GM10248 (cell line): ENCODE measurements at regions not wholly inside any gene's neighbourhood (a gene's known extent, or its start where the extent isn't known, plus 50 kb on each side); places are given as distances from the start of the nearest gene placed in this dataset.

Source experiments
- CTCF ChIA-PET: fragments of 300-600 bp; sonication (Branson Sonifier 250); formaldehyde crosslinking; extraction: SDS; loops from one replicate; lab custom pipeline; 2021; ENCODE audit warnings: antibody characterized with exemption; lab: Yijun Ruan, JAX
- POLR2A ChIA-PET: fragments of 350-650 bp; sonication (Branson Sonifier 250); formaldehyde crosslinking; extraction: SDS; loops from one replicate; lab custom pipeline; 2020; ENCODE audit warnings: antibody characterized with exemption; lab: Yijun Ruan, JAX
- DNase-seq: peaks from one replicate; pipeline ENCODE4 v3.0.0; 2012; ENCODE audit errors: extremely low spot score
- CTCF ChIP-seq: IDR thresholded peaks from 2 replicates; pipeline ENCODE4 v1.5.1; 2012; ENCODE audit warnings: mild to moderate bottlenecking, low read depth; ENCODE audit errors: extremely low read depth, missing control alignments, control extremely low read depth

DNA sequence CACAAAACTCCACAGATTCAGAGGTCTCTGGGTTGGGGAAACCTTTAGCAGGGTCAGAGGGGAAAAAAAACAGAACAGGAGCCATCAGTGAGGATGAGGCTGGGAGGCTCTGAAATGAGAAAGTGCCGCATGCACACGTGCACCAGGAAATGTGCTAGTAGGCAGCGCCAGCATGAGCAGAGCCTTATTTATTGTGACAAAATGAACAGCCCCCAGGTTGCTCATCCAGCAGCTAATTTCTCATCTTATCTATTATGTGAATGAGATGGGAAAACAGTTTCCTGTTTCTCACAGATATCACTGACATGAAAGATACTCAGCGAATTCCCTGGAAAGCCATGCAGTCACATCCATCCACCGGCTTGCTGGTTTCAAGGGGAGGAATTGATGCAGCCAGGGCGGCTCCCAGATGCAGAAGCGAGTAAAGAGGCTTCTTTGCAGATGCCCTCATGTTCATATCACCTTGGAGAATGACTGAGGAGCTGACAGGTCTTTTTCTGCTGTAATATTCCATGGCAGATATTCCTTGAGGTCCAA, 176.1 kb downstream of the MBOAT1 start:
- ChIA-PET CTCF (no interaction called here), POLR2A (no interaction called here)
- no peak for DNase-seq
- TF ChIP-seq CTCF: no peak

GRCh38 chr6:20038410-20039204, 173.7 kb downstream of the MBOAT1 start:
- POLR2A ChIA-PET: no interaction called here
- CTCF ChIA-PET: no interaction called here
- no peak for DNase-seq
- no peak for TF ChIP-seq CTCF

DNA sequence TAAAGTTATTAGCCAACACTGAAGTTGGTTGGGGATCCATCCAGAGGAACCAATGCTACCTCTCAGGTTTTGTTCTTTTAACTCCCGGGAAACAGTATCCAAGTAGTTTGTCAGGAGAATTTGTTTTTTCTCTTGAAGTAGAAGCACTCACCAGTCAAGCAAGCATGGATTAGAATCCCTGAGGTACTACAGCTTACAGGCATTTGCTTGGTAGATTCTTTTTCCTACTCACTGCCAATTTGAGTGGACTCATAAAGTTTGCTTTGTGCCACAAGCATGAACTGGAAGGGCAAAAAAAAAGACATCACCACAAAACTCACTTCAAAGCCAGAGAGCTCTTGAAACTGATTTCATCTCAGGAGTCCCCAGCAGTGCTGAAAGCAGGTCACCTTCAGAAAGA, 167.4 kb downstream of the MBOAT1 start:
- CTCF ChIA-PET: no interaction called here
- DNase-seq: no peak
- POLR2A ChIA-PET: no interaction called here

More for the DNA sequence above, 167.4 kb downstream of the MBOAT1 start:
- no peak for TF ChIP-seq CTCF
